ENCODE measurements at regions not wholly inside any gene's neighbourhood (a gene's known extent, or its start where the extent isn't known, plus 50 kb on each side); places are given as distances from the start of the nearest gene placed in this dataset.

GRCh38 chr11:36928621-36929020 lies 330.6 kb upstream of the RAG2 start:
- no peak for DNase-seq

GRCh38 chr11:36899800-36900199 lies 301.8 kb upstream of the RAG2 start:
- no peak for DNase-seq

GRCh38 chr11:36890841-36891240 lies 292.8 kb upstream of the RAG2 start:
- DNase-seq = no peak

GRCh38 chr11:36890121-36890679 lies 292.2 kb upstream of the RAG2 start:
- DNase-seq = no peak

GRCh38 chr11:36885154-36885553 lies 287.1 kb upstream of the RAG2 start:
- DNase-seq = no peak

- no peak for DNase-seq
These were observed 280.7 kb upstream of the RAG2 start for GRCh38 chr11:36878737-36879136.

- no peak for DNase-seq
These were observed 279.1 kb upstream of the RAG2 start for GRCh38 chr11:36877149-36877548.

GRCh38 chr11:36876266-36876665 lies 278.2 kb upstream of the RAG2 start:
- DNase-seq = no peak

- no peak for DNase-seq
These were observed 276.3 kb upstream of the RAG2 start for GRCh38 chr11:36874291-36874690.

- DNase-seq = no peak
These were observed 272.3 kb upstream of the RAG2 start for GRCh38 chr11:36870361-36870760.

- DNase-seq = no peak
These were observed 270.3 kb upstream of the RAG2 start for GRCh38 chr11:36868380-36868779.

GRCh38 chr11:36865846-36866245 lies 267.8 kb upstream of the RAG2 start:
- no peak for DNase-seq

- DNase-seq = no peak
These were observed 256.8 kb upstream of the RAG2 start for GRCh38 chr11:36854875-36855274.

GRCh38 chr11:36848660-36849059 lies 250.6 kb upstream of the RAG2 start:
- DNase-seq = no peak

- DNase-seq = no peak
These were observed 242.3 kb upstream of the RAG2 start for GRCh38 chr11:36840378-36840777.

GRCh38 chr11:36837831-36838437 lies 239.9 kb upstream of the RAG2 start:
- DNase-seq = no peak

GRCh38 chr11:36825251-36825650 lies 227.2 kb upstream of the RAG2 start:
- DNase-seq = no peak

- DNase-seq = no peak
These were observed 226.3 kb upstream of the RAG2 start for GRCh38 chr11:36824349-36824748.

GRCh38 chr11:36822829-36823228 lies 224.8 kb upstream of the RAG2 start:
- DNase-seq = no peak

GRCh38 chr11:36818410-36818809 lies 220.4 kb upstream of the RAG2 start:
- no peak for DNase-seq

- DNase-seq = no peak
These were observed 219.4 kb upstream of the RAG2 start for GRCh38 chr11:36817336-36817965.

- no peak for DNase-seq
These were observed 211.3 kb upstream of the RAG2 start for GRCh38 chr11:36809303-36809702.

- DNase-seq = no peak
These were observed 209.8 kb upstream of the RAG2 start for GRCh38 chr11:36807871-36808270.

GRCh38 chr11:36803084-36803483 lies 205.0 kb upstream of the RAG2 start:
- no peak for DNase-seq

All from NCI-H1048 (cell line).